GM21515 (cell line): ENCODE measurements at regions not wholly inside any gene's neighbourhood (a gene's known extent, or its start where the extent isn't known, plus 50 kb on each side); places are given as distances from the start of the nearest gene placed in this dataset.

ENCODE experiments used
- ATAC-seq: cut with Tn5 transposase; IDR thresholded peaks from one replicate; pipeline ENCODE4 v1.9.1; 2021; ENCODE audit not compliant: unreplicated experiment

DNA sequence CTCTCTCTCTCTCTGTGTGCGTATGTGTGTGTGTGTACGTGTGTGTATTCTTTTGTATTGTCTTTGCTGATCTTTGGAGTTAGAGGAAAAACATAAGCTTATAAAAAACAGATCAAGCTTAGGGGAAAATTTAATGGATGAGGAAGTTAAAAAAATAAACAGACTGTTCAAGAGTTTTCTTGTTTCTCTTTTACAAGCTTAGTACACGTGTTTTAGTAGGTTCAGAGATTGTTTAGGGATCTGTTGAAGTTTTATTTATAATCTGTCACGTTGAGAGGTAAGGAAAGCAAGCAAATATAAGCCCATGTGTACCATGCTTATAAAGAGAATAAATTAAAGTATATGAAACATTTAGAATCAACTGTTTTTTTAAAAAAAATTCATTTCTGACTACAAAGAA, 1470.3 kb upstream of the NUDT12 start:
- no peak for ATAC-seq

DNA sequence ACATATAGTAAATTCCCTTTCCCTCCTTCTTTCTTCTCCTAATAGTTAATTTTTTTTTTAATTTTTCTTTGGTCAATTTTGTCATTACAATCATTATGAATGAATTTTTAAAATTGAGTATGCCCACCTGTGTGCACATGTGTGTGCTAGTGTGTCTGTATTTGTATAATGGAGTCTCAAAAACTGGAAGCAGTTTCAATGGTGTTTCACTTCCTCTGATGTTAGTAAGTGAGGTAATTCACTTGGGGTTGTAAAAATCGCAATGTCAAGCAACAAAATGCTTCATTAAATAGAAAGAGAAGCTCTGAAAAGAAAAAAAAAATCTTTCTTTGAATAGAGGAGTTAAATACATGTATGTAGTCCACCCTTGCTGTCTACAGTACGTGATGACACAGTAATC, 1467.6 kb upstream of the NUDT12 start:
- ATAC-seq, result no peak

DNA sequence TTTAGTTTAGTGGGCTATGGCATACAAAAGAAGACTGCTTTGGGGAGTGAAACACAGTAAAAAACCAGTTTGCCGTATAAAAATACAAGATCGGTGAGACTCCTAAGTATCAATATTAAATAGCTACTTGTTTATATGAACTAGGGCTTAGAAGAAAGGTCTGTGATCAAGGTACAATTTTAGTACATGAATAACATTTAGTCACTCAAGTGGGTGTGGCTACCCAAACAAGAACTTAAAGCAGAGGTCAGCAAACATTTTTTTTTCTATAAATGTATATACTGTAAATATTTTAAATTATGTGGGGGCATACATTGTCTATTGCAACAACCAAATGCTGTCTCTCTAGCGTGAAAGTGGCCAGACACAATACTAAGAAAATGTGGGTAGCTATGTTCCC, 1452.5 kb upstream of the NUDT12 start:
- ATAC-seq, result no peak

DNA sequence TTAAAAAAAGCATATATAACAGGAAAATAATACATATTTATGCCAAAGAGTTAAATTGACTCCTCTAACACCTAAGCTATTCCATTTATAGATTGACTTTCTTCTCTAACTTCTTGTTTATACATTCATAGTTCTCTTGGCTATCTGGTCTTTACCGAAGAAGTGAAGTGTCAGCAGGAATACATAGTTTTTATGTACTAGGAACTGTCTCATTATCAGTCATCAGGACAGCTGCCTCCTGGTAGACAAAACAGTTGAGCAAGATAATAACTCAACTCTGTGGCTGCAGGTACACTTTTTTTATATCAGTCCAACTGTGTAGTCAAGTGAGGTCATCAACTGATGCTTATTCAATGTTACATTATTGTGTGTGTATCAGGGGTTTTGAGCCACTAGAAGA, 1436.0 kb upstream of the NUDT12 start:
- ATAC-seq, result no peak

DNA sequence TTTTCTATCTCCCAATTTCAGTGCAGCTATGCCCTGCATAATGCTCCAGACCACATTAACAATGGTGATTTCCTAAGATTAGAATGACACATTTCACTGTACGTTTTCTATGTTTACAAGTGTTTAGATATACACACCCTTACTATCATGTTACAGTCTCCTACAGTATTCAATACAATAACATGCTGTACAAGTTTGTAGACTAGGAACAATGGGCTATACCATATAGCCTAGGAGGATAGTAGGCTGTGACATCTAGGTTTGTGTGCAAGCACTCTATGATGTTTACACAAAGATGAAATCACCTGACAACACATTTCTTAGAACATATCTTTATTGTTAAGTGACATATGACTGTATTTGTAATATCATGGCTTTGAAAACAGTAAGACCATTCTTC, 1435.6 kb upstream of the NUDT12 start:
- ATAC-seq, result no peak

- no peak for ATAC-seq
Observed at GRCh38 chr5:104987074-104987473, 1424.5 kb upstream of the NUDT12 start.

GRCh38 chr5:104977529-104977928, 1414.9 kb upstream of the NUDT12 start:
- ATAC-seq, result no peak

GRCh38 chr5:104967806-104968410, 1405.3 kb upstream of the NUDT12 start:
- ATAC-seq, result no peak

GRCh38 chr5:104965006-104965405, 1402.4 kb upstream of the NUDT12 start:
- ATAC-seq, result no peak

DNA sequence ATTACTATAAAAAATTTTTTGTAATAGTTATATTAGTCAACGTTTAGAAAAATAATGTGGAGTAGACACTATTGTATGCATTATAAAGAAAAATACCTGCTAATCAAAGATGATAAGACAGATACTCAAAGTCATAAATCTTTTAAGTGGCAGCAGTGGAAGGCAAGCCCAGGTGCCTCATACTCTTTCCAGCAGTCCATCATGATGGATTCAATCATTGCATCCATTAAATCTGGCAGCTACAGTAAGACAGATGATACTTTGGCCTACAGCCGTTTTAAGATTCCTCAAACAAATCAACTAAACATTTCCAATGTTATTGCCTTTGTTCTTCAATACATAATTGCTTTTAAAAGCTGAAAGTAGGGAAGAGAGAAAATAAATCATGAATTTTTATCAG, 1392.9 kb upstream of the NUDT12 start:
- ATAC-seq, result no peak

DNA sequence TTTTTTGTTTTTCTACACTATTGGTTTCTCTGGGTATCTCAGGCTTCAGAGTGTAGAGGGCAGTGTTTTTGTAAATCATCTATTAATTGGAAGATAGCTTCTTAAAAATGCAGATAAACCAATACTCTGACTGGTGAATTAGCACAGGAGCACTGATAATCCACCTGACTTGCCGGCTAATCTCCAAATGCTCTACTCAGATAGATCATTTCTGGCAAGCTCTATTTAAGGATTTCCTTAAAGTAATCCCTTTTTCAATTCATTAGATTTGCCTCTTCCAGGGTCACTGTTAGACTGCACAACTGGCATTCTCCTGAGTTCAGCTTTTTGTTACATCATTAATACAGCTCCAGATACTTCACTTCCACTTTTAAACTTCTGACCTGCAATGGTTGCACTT, 1390.3 kb upstream of the NUDT12 start:
- ATAC-seq, result no peak

GRCh38 chr5:104951829-104952228, 1389.2 kb upstream of the NUDT12 start:
- ATAC-seq, result no peak

- ATAC-seq, result no peak
Observed at GRCh38 chr5:104947076-104947475, 1384.5 kb upstream of the NUDT12 start.

DNA sequence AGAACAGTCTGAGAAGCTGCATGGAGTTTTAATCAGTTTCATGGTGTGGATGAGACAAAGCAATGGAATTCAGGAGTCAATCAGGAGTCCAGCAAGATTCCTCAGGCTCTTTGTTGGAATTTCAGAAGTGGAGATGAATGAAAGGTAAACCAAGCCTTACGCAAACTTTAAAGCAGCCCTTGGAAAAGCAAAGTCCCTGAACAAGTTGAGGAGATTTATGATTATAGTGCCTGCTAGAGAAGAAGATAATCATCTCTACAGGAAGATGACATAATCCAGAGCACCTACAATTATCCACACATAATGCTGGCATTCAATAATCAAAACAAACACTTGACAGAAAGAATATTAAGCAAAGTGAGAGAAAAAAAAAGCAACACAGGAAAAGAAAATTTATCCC, 1380.1 kb upstream of the NUDT12 start:
- ATAC-seq, result no peak

GRCh38 chr5:104941030-104941645, 1378.5 kb upstream of the NUDT12 start:
- no peak for ATAC-seq

DNA sequence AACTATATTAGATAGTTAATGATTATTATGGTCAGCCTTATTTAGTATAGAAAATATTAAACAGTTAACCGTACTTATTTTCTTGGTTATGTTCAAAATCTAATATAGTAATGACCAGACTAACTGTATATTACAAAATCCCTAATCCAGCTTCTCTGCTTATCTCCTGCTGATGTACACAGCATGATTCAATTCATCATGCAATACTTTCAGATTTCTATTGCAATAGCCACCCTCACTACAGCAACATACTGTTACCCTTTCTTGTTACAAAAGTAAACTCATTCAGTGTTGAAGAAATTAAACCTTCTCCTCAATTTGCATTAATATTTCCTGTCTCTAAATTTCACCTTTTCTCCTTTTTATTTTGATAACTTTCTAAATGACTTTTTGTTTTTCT, 1375.0 kb upstream of the NUDT12 start:
- ATAC-seq, result no peak

GRCh38 chr5:104932431-104932830, 1369.8 kb upstream of the NUDT12 start:
- ATAC-seq, result no peak

- no peak for ATAC-seq
Observed at GRCh38 chr5:104928906-104929520, 1366.4 kb upstream of the NUDT12 start.

DNA sequence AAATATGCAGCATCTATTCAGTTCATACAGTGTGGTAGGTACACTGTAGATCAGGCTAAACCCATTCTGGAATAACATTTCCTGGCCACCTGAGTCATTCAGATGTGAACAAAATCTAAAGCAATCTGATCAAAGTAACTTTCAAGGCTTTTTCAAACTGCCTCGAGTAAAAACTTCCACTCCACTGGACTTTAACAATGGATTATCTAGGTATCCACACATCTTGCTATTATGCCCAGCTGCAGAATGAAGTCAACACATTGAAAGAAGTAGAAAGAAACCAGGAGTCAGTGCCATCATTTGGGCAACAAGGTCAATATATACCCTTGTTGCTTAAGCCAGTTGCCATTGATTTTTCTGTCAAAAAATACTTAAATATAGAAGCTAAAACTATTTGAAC, 1352.6 kb upstream of the NUDT12 start:
- no peak for ATAC-seq

DNA sequence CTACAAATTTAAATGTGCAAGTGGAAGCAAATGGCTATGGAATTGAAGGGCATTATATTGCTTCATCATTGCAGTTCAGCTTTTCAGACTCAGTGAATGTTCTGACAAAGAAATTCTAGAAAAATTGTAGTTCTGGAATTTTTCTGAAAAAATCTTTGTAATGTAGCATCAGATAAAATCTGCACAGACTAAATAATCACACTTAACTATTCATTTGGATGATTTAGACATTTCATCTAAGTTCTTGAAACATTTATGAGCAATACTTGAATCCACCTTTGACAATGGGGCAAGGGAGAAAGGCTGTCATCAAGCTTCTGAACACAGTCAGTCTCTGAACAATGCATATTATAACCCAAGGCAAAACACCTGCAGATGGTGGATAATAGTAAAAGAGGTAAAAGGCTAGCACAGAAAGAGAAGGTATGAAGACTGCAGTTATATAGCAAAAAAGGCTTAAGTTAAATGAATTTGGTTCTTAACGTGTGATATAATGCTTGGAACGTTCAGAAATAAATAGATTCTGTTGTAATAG, 1352.0 kb upstream of the NUDT12 start:
- no peak for ATAC-seq

GRCh38 chr5:104913841-104914281, 1351.3 kb upstream of the NUDT12 start:
- no peak for ATAC-seq

DNA sequence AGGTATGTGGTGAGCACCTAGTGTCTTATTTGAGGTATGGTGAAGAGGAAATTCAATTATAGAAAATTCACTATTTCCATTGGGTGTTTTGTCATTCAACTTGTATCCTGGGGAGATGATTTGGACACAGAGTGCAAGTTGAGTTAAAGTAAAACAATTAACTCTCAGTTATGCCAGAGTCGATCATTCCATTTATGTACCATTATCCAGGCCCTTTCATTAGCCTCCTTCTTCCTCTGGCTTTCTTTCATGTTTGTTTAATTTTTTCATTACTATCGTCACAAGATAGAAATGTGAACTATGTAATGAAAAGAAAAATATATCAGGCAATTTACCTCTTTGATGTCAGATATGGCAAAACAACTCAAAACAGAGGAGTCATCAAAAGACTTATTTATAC, 1347.2 kb upstream of the NUDT12 start:
- ATAC-seq, result no peak
